Myocyte (in vitro differentiated cells): ENCODE measurements at regions not wholly inside any gene's neighbourhood (a gene's known extent, or its start where the extent isn't known, plus 50 kb on each side); places are given as distances from the start of the nearest gene placed in this dataset.
"Not testable (repeated sequence)": the region's sequence is repeated elsewhere in the genome, so short reads cannot be mapped to it uniquely, and the experiment has no call there.

Experiments used
- DNase-seq: peaks from one replicate; pipeline ENCODE4 v3.0.0-alpha.2; 2012; ENCODE audit warnings: low read depth

- no peak for DNase-seq
Observed at GRCh38 chr7:42722198-42722597, 189.7 kb downstream of the C7orf25 start.

GRCh38 chr7:42720991-42721796, 190.7 kb downstream of the C7orf25 start:
- peak; percentile 69 for DNase-seq

- no peak for DNase-seq
Observed at GRCh38 chr7:42720012-42720411, 191.9 kb downstream of the C7orf25 start.

GRCh38 chr7:42718466-42718865, 193.4 kb downstream of the C7orf25 start:
- not testable (repeated sequence) for DNase-seq

- peak; percentile 83 for DNase-seq
Observed at GRCh38 chr7:42714356-42714755, 197.5 kb downstream of the C7orf25 start.

- no peak for DNase-seq
Observed at GRCh38 chr7:42709284-42709683, 202.6 kb downstream of the C7orf25 start.

- no peak for DNase-seq
Observed at GRCh38 chr7:42704710-42705109, 207.2 kb downstream of the C7orf25 start.

GRCh38 chr7:42702647-42703046, 209.2 kb downstream of the C7orf25 start:
- no peak for DNase-seq

GRCh38 chr7:42700406-42701327, 211.2 kb downstream of the C7orf25 start:
- DNase-seq, result no peak

- peak; percentile 13 for DNase-seq
Observed at GRCh38 chr7:42699380-42700178, 212.3 kb downstream of the C7orf25 start.

GRCh38 chr7:42698600-42699374, 213.1 kb downstream of the C7orf25 start:
- no peak for DNase-seq

GRCh38 chr7:42694894-42695507, 216.9 kb downstream of the C7orf25 start:
- DNase-seq, result peak; percentile 54

- DNase-seq, result no peak
Observed at GRCh38 chr7:42693722-42694121, 218.1 kb downstream of the C7orf25 start.

- no peak for DNase-seq
Observed at GRCh38 chr7:42692621-42693020, 219.2 kb downstream of the C7orf25 start.

GRCh38 chr7:42690794-42691639, 220.9 kb downstream of the C7orf25 start:
- peak; percentile 68 for DNase-seq

- DNase-seq, result no peak
Observed at GRCh38 chr7:42689626-42690025, 222.2 kb downstream of the C7orf25 start.

- no peak for DNase-seq
Observed at GRCh38 chr7:42688056-42688371, 223.9 kb downstream of the C7orf25 start.

GRCh38 chr7:42687211-42688055, 224.4 kb downstream of the C7orf25 start:
- DNase-seq, result no peak
